H1 (cell line): ENCODE measurements at regions not wholly inside any gene's neighbourhood (a gene's known extent, or its start where the extent isn't known, plus 50 kb on each side); places are given as distances from the start of the nearest gene placed in this dataset.

Source experiments
- CTCF ChIA-PET: fragments of 300-600 bp; sonication (Branson Sonifier 250); formaldehyde crosslinking; loops from one replicate; lab custom pipeline; 2021; ENCODE audit not compliant: partially characterized antibody; lab: Charles Lee
- POLR2A ChIA-PET: fragments of 300-600 bp; sonication (Branson Sonifier 250); formaldehyde crosslinking; loops from one replicate; lab custom pipeline; 2021; ENCODE audit warnings: inconsistent platforms; ENCODE audit not compliant: partially characterized antibody; lab: Charles Lee
- DNase-seq, 2 experiments: peaks; one replicate each; pipeline versions ENCODE4 v3.0.0 to v3.0.0-alpha.2; 2010 to 2022; ENCODE audit warnings: low spot score in 2 of 2, low read depth in 1 of 2, mixed read lengths in 1 of 2
- FAIRE-seq: peaks from 2 replicates; lab custom pipeline; 2011; peaks lifted over from hg19 to GRCh38; lab: Jason Lieb, UNC
- H2AFZ ChIP-seq: 2 replicates; pipeline ENCODE4 v1.8.1; 2012; ENCODE audit warnings: low read length, inconsistent platforms
- H2AK5ac ChIP-seq: 2 replicates; pipeline ENCODE4 v1.6.1; 2013; ENCODE audit warnings: low read depth, low read length
- H2BK120ac ChIP-seq: replicated peaks from 2 replicates; pipeline ENCODE3; 2013; ENCODE audit warnings: low read depth, low read length, inconsistent platforms
- H2BK12ac ChIP-seq: 2 replicates; pipeline ENCODE4 v1.6.1; 2013; ENCODE audit warnings: low read depth, low read length
- H2BK15ac ChIP-seq: 2 replicates; pipeline ENCODE4 v1.6.1; 2013; ENCODE audit warnings: low read length
- H2BK20ac ChIP-seq: 2 replicates; pipeline ENCODE4 v1.6.1; 2013; ENCODE audit warnings: low read length
- H2BK5ac ChIP-seq: 2 replicates; pipeline ENCODE4 v1.6.1; 2013; ENCODE audit warnings: low read depth, low read length
- H3K14ac ChIP-seq: 2 replicates; pipeline ENCODE4 v1.6.1; 2013; ENCODE audit warnings: inconsistent platforms; ENCODE audit not compliant: insufficient read length
- H3K18ac ChIP-seq: 2 replicates; pipeline ENCODE4 v1.6.1; 2013; ENCODE audit warnings: low read length; ENCODE audit errors: extremely low read depth
- H3K23ac ChIP-seq: 2 replicates; pipeline ENCODE4 v1.6.1; 2013; ENCODE audit warnings: inconsistent platforms; ENCODE audit not compliant: insufficient read length
- H3K23me2 ChIP-seq: 2 replicates; pipeline ENCODE4 v1.6.1; 2013; ENCODE audit warnings: low read depth, low read length
- H3K27ac ChIP-seq: 2 replicates; pipeline ENCODE4 v1.6.1; 2011; ENCODE audit warnings: low read depth, low read length, inconsistent platforms
- H3K27me3 ChIP-seq, 4 experiments: replicated peaks in 1 of 4; 1 replicate in 1 of 4; 2 replicates in 3 of 4; pipeline versions ENCODE4 v1.6.1 to v1.8.1; 2011 to 2013; ENCODE audit warnings: low read length in 3 of 4, mild to moderate bottlenecking in 3 of 4, inconsistent platforms in 2 of 4, mixed read lengths in 2 of 4, moderate library complexity in 1 of 4; ENCODE audit not compliant: control insufficient read depth in 3 of 4, insufficient read depth in 3 of 4; ENCODE audit errors: extremely low read depth in 1 of 4
- H3K36me3 ChIP-seq, 4 experiments: 2 replicates each; pipeline versions ENCODE4 v1.6.1 to v1.8.1; 2011 to 2013; ENCODE audit warnings: mild to moderate bottlenecking in 4 of 4, low read length in 3 of 4, moderate library complexity in 2 of 4, control low read depth in 1 of 4, inconsistent platforms in 1 of 4; ENCODE audit not compliant: insufficient read depth in 4 of 4, control insufficient read depth in 2 of 4
- H3K4ac ChIP-seq: replicated peaks from 2 replicates; pipeline ENCODE3; 2013; ENCODE audit warnings: low read length, low read depth, mixed read lengths, inconsistent platforms; ENCODE audit not compliant: insufficient read length
- H3K4me1 ChIP-seq, 4 experiments: replicated peaks in 1 of 4; 1 replicate in 1 of 4; 2 replicates in 3 of 4; pipeline versions ENCODE4 v1.6.1 to v1.8.1; 2011 to 2013; ENCODE audit warnings: low read length in 3 of 4, inconsistent platforms in 2 of 4, mixed read lengths in 1 of 4; ENCODE audit not compliant: insufficient read depth in 4 of 4, control insufficient read depth in 3 of 4
- H3K4me2 ChIP-seq, 2 experiments: 2 replicates each; pipeline versions ENCODE4 v1.6.1 to v1.8.1; 2011 to 2013; ENCODE audit warnings: low read depth in 2 of 2, low read length in 2 of 2, control low read depth in 1 of 2, inconsistent platforms in 1 of 2, mild to moderate bottlenecking in 1 of 2; ENCODE audit not compliant: insufficient read depth in 1 of 2
- H3K4me3 ChIP-seq, 4 experiments: fragments of 200-600, 300-600 bp in 1 of 4; sonication (generic), shearing (Covaris generic), sonication (Bioruptor Twin) in 1 of 4; 2 replicates each; pipeline versions ENCODE4 v1.5.1 to v1.8.1; 2011 to 2016; ENCODE audit warnings: low read length in 4 of 4, low read depth in 3 of 4, control low read depth in 2 of 4, inconsistent platforms in 2 of 4, mild to moderate bottlenecking in 2 of 4, mixed read lengths in 1 of 4, moderate library complexity in 1 of 4; ENCODE audit not compliant: insufficient read depth in 2 of 4; ENCODE audit errors: extremely low read depth in 1 of 4
- H3K56ac ChIP-seq: replicated peaks from 2 replicates; pipeline ENCODE3; 2013; ENCODE audit warnings: low read depth, mild to moderate bottlenecking, mixed read lengths, low read length, inconsistent platforms; ENCODE audit not compliant: insufficient read length
- H3K79me1 ChIP-seq: 2 replicates; pipeline ENCODE4 v1.6.1; 2013; ENCODE audit warnings: low read depth, low read length, control low read depth
- H3K79me2 ChIP-seq, 2 experiments: 2 replicates each; pipeline versions ENCODE4 v1.6.1 to v1.8.1; 2012 to 2013; ENCODE audit warnings: low read length in 2 of 2, mild to moderate bottlenecking in 2 of 2, inconsistent platforms in 1 of 2; ENCODE audit not compliant: insufficient read depth in 2 of 2, control insufficient read depth in 1 of 2
- H3K9ac ChIP-seq, 4 experiments: replicated peaks in 1 of 4; 1 replicate in 1 of 4; 2 replicates in 3 of 4; pipeline versions ENCODE4 v1.6.1 to v1.8.1; 2011 to 2013; ENCODE audit warnings: low read depth in 3 of 4, low read length in 3 of 4, control low read depth in 2 of 4, mild to moderate bottlenecking in 2 of 4, moderate library complexity in 2 of 4, inconsistent platforms in 1 of 4; ENCODE audit errors: extremely low read depth in 1 of 4
- H3K9me3 ChIP-seq, 2 experiments: 2 replicates each; pipeline versions ENCODE4 v1.6.1 to v1.8.1; 2012 to 2013; ENCODE audit warnings: mild to moderate bottlenecking in 2 of 2, moderate library complexity in 2 of 2, control low read depth in 1 of 2, inconsistent platforms in 1 of 2, low read depth in 1 of 2, low read length in 1 of 2, mixed read lengths in 1 of 2; ENCODE audit not compliant: insufficient read depth in 2 of 2
- H4K20me1 ChIP-seq, 2 experiments: replicated peaks in 1 of 2; 2 replicates each; pipeline versions ENCODE3 to v1.8.1; 2011 to 2013; ENCODE audit warnings: inconsistent platforms in 2 of 2, low read length in 2 of 2, mild to moderate bottlenecking in 1 of 2; ENCODE audit not compliant: insufficient read depth in 2 of 2, control insufficient read depth in 1 of 2
- H4K5ac ChIP-seq: 2 replicates; pipeline ENCODE4 v1.6.1; 2013; ENCODE audit warnings: low read length, low read depth, mixed read lengths, inconsistent platforms; ENCODE audit not compliant: insufficient read length
- H4K8ac ChIP-seq: 2 replicates; pipeline ENCODE4 v1.8.0; 2013; ENCODE audit warnings: mild to moderate bottlenecking, moderate library complexity, low read length, inconsistent platforms; ENCODE audit not compliant: insufficient read depth; ENCODE audit errors: extremely low read depth
- H4K91ac ChIP-seq: replicated peaks from 2 replicates; pipeline ENCODE3; 2013; ENCODE audit warnings: low read length, mixed read lengths, inconsistent platforms; ENCODE audit not compliant: insufficient read length
- CHD1 ChIP-seq: IDR thresholded peaks from 2 replicates; pipeline ENCODE4 v1.6.1; 2012; ENCODE audit warnings: low read depth, low read length, improper control_type of control experiment
- EP300 ChIP-seq, 2 experiments: IDR thresholded peaks; 1 replicate in 1 of 2; 2 replicates in 1 of 2; pipeline ENCODE4 v1.6.1; 2011 to 2012; ENCODE audit warnings: low read depth in 2 of 2, low read length in 2 of 2, mild to moderate bottlenecking in 2 of 2, borderline replicate concordance in 1 of 2, inconsistent platforms in 1 of 2, moderate library complexity in 1 of 2
- GTF2F1 ChIP-seq: IDR thresholded peaks from 2 replicates; pipeline ENCODE4 v1.6.1; 2012; ENCODE audit warnings: low read depth, low read length, improper control_type of control experiment, borderline replicate concordance
- HDAC6 ChIP-seq: IDR thresholded peaks from one replicate; pipeline ENCODE4 v1.7.1; 2012; ENCODE audit warnings: low read depth, mild to moderate bottlenecking, inconsistent platforms, low read length, moderate library complexity
- JUND ChIP-seq: IDR thresholded peaks from 2 replicates; pipeline ENCODE4 v1.6.1; 2011; ENCODE audit warnings: mild to moderate bottlenecking, improper control_type of control experiment, low read length
- POU5F1 ChIP-seq: IDR thresholded peaks from 2 replicates; pipeline ENCODE4 v1.6.1; 2011; ENCODE audit warnings: low read depth, mild to moderate bottlenecking, low read length, moderate library complexity
- RBBP5 ChIP-seq: IDR thresholded peaks from 2 replicates; pipeline ENCODE4 v1.7.1; 2012; ENCODE audit warnings: low read depth, mild to moderate bottlenecking, inconsistent platforms, low read length, moderate library complexity, borderline replicate concordance
- RFX5 ChIP-seq: IDR thresholded peaks from 2 replicates; pipeline ENCODE4 v1.6.1; 2011; ENCODE audit warnings: low read depth, low read length, improper control_type of control experiment, borderline replicate concordance
- YY1 ChIP-seq: IDR thresholded peaks from 2 replicates; pipeline ENCODE4 v1.6.1; 2011; ENCODE audit warnings: low read depth, mild to moderate bottlenecking, low read length
- WGBS, 2 experiments: shearing (Covaris generic) in 1 of 2; methylation state at CpG; one replicate each; pipeline versions ENCODE4 v1.1.6 to v1.1.7; 2013 to 2015; ENCODE audit warnings: low lambda C conversion rate in 2 of 2, mixed read lengths in 2 of 2, inconsistent platforms in 1 of 2, low coverage in 1 of 2, missing lambda C conversion rate in 1 of 2; ENCODE audit not compliant: insufficient replicate concordance in 2 of 2, insufficient coverage in 1 of 2, insufficient read length in 1 of 2; ENCODE audit errors: extremely low coverage in 1 of 2, missing lambda C conversion rate in 1 of 2; 5-methylcytosine and 5-hydroxymethylcytosine counted together
- TF ChIP-seq, protein P1 (sequence below): IDR thresholded peaks from 2 replicates; pipeline ENCODE4 v1.6.1; 2011; ENCODE audit warnings: low read depth, mild to moderate bottlenecking, low read length; ENCODE audit not compliant: insufficient read depth

DNA sequence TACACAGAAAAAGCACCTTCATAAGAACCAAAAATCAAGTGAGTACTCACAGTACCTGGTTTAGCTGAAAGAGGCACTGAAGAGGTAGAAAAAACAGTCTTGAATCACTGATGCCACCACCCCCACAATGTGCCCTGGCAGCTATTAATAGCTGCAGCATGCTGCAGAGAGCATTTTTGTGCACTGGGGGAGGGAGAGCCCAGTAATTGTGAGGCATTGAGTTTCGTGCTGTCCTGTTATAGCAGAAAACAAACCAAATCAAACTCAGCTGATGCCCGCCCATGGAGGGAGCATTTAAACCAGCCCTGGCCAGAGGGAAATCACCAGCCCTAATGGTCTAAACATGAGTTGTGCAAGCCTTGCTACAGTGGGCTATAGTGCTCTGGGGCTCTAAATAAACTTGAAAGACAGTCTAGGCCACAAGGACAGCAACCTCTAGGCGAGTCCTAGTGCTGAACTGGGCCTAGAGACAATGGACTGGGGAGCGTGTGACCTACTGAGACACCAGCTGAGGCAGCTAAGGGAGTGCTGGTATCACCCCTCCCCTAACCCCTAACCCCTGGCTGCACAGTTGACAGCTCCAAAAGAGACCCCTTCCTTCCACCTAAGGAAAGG lies 106.3 kb upstream of the TMLHE start:
- H3K79me2 ChIP-seq: no peaks in the 10 kb centered on the region
- DNase-seq (no peak), FAIRE-seq (no peak)
- no peak overlapping the region for H2AK5ac ChIP-seq
- H3K23me2 ChIP-seq: no peaks in the 10 kb centered on the region
- H2AFZ ChIP-seq: no peak overlapping the region
- H3K23ac ChIP-seq: no peak overlapping the region
- H4K20me1 ChIP-seq: no peaks in the 10 kb centered on the region
- no peak overlapping the region for H3K14ac ChIP-seq
- ChIA-PET CTCF (no interaction called here), POLR2A (no interaction called here)
- no peaks in the 10 kb centered on the region for H3K36me3 ChIP-seq
- H3K4me2 ChIP-seq: no peak overlapping the region
- no peak overlapping the region for H2BK120ac ChIP-seq
- no peak overlapping the region for H4K5ac ChIP-seq
- H3K4ac ChIP-seq: no peak overlapping the region
- peaks cover 5 to 30% of the 10 kb centered on the region in 2 experiments; a peak in 3 of 4 replicates for H3K9me3 ChIP-seq
- WGBS, 2 experiments: 73% methylated on average over 4 of the region's 4 CpGs; no CpG with 5 or more reads in 1 of the 2 experiments
- no peaks in the 10 kb centered on the region for H3K27me3 ChIP-seq
- H2BK5ac ChIP-seq: no peak overlapping the region
- no peak overlapping the region for H4K91ac ChIP-seq
- H3K4me3 ChIP-seq: no peak overlapping the region
- no peak overlapping the region for H3K27ac ChIP-seq
- no peak overlapping the region for H3K56ac ChIP-seq
- no peak overlapping the region for H2BK20ac ChIP-seq
- no peak overlapping the region for H2BK12ac ChIP-seq
- TF ChIP-seq CHD1: no peak
- TF ChIP-seq GTF2F1: no peak
- TF ChIP-seq YY1: no peak
- no peak for TF ChIP-seq HDAC6
- no peak for TF ChIP-seq POU5F1
- TF ChIP-seq, protein P1, sequence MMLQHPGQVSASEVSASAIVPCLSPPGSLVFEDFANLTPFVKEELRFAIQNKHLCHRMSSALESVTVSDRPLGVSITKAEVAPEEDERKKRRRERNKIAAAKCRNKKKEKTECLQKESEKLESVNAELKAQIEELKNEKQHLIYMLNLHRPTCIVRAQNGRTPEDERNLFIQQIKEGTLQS: no peak
- TF ChIP-seq RFX5: no peak
- TF ChIP-seq JUND: no peak
- no peak for TF ChIP-seq EP300 (IDR thresholded peaks at IDR 0.05; ENCODE audit: borderline replicate concordance in 1 of 2, low read depth in 2 of 2, low read length in 2 of 2)
- no peak for TF ChIP-seq RBBP5
- no peak overlapping the region for H3K9ac ChIP-seq
- no peak overlapping the region for H3K18ac ChIP-seq
- no peak overlapping the region for H4K8ac ChIP-seq
- no peak overlapping the region for H2BK15ac ChIP-seq
- H3K79me1 ChIP-seq: no peaks in the 10 kb centered on the region
- peaks cover 0 to 3% (median 0%) of the 10 kb centered on the region in 4 experiments; a peak in 1 of 7 replicates for H3K4me1 ChIP-seq
